VCaP (cell line): ENCODE measurements at regions not wholly inside any gene's neighbourhood (a gene's known extent, or its start where the extent isn't known, plus 50 kb on each side); places are given as distances from the start of the nearest gene placed in this dataset.
"Not testable (repeated sequence)": the region's sequence is repeated elsewhere in the genome, so short reads cannot be mapped to it uniquely, and the experiment has no call there.

ENCODE experiments used
- H3K27ac ChIP-seq: fragments of 450-650 bp; 2 replicates; pipeline ENCODE4 v1.5.1; 2017
- CTCF ChIP-seq: fragments of 450-650 bp; conservative IDR thresholded peaks from 2 replicates; pipeline ENCODE4 v1.5.1; 2017; ENCODE audit warnings: mild to moderate bottlenecking, moderate library complexity

- H3K27ac ChIP-seq, result no peak overlapping the region
- no peak for TF ChIP-seq CTCF
Observed at GRCh38 chr11:60592601-60593000, 77.4 kb downstream of the MS4A13 start.

DNA sequence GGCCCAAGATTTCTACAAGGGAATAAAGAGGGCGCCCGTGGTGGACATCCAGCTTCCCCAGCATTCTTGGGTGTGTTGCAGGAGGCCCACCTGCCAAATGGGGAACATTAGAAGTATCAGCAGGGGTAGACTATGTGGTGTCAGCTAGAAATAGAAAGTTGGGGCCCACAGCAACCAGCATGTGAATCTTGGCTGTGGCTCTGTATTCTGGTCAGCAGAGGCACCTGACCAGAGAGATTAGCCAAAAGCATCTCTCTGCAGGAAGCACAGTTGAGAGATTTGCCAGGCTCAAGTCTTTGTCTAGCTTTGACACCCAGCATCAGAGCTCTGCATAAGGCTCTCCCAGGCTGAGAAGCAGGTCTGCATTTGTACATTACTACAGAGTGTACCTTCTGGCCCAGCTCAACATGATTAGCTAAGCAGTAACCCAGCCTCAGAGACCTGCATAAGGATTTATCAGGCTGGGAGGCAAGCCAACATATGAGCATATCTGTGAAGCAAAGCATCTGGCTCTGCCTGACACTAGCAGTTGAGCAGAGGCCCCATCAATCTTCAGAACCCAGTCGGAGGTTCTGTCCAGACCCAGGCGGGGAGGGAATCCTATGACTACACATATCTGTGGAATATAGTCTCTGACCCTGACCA is 79.9 kb downstream of the MS4A13 start:
- TF ChIP-seq CTCF, result no peak
- no peak overlapping the region for H3K27ac ChIP-seq

DNA sequence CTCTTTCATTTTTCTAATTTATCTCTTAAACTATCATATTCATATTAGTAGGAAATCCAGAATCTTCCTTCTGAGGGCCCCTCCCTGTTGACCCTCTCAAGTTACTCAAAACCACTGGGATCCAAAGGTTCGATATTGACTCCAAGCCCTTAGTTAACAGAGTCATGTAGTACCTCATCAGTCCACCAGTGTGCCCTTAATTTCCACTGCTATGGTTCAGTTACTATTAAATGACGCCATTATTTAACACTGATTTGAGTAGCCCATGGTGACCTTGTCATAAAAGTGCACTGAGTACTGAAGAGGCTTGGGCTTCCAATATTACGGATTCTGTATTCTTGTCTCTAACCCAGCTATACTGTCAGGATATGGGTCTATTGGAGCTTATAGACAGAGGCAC is 91.9 kb upstream of the MS4A8 start:
- H3K27ac ChIP-seq, result no peak overlapping the region
- TF ChIP-seq CTCF, result no peak

DNA sequence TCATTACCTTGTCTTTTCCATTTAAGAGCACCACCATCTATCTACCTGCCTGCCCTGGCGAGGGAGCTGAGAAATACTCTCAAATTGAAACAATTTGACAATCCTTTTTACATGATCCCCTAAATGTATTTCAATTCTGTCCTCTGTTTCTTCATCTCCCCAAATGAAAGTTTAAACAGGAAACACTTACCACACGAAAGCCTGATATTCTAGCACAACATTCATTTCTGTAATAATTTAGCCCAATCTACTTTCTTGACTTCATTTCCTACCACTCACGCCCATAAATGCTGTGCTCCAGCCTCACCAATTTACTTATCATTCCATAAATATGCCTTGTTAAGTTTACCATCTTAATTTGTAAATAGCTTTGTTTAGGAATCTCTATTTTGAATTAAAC is 89.8 kb upstream of the MS4A8 start:
- TF ChIP-seq CTCF, result no peak
- no peak overlapping the region for H3K27ac ChIP-seq

GRCh38 chr11:60610702-60611101 is 88.7 kb upstream of the MS4A8 start:
- no peak for TF ChIP-seq CTCF
- H3K27ac ChIP-seq, result no peak overlapping the region

DNA sequence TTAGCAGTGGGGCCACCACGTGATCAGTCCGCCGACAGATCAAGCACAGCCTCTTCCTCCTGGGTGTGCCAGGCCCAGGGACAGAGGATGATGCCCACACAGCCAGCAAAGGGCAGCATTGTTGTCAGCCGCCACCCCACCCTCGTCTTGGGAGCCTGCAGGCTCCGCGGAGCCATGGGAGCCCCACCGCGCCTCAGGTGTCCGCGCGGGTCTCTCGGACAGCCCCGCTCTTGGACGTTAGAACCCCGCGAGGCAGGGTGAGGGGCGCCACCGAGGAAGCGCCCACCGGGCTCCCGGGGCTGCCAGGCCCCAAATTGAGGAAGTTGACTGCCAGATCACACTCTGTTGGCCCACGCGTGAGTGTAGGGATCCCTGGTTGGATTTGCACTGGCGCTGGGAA is 83.9 kb upstream of the MS4A8 start:
- TF ChIP-seq CTCF, result no peak

DNA sequence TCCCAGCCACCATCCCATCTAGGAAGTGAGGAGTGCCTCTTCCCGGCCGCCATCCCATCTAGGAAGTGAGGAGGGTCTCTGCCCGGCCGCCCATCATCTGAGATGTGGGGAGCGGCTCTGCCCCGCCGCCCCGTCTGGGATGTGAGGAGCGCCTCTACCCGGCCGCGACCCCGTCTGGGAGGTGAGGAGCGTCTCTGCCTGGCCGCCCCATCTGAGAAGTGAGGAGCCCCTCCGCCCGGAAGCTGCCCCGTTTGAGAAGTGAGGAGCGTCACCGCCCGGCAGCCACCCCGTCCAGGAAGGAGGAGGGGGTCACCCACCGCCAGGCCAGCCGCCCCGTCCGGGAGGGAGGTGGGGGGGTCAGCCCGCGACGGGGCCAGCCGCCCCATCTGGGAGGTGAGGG is 77.5 kb upstream of the MS4A8 start:
- H3K27ac ChIP-seq, result not testable (repeated sequence)

More for the DNA sequence above, 83.9 kb upstream of the MS4A8 start:
- no peak overlapping the region for H3K27ac ChIP-seq

DNA sequence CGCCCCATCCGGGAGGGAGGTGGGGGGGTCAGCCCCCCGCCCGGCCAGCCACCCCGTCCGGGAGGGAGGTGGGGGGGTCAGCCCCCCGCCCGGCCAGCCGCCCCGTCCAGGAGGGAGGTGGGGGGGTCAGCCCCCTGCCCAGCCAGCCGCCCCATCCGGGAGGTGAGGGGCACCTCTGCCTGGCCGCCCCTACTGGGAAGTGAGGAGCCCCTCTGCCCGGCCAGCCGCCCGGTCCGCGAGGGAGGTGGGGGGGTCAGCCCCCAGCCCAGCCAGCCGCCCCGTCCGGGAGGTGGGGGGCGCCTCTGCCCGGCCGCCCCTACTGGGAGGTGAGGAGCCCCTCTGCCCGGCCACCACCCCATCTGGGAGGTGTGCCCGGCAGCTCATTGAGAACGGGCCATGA is 76.6 kb upstream of the MS4A8 start:
- not testable (repeated sequence) for H3K27ac ChIP-seq

- TF ChIP-seq CTCF, result peak; percentile 69
- H3K27ac ChIP-seq, result no peak overlapping the region
Observed at GRCh38 chr11:60625262-60625661, 74.2 kb upstream of the MS4A8 start.
